ENCODE measurements at regions not wholly inside any gene's neighbourhood (a gene's known extent, or its start where the extent isn't known, plus 50 kb on each side); places are given as distances from the start of the nearest gene placed in this dataset.

- TF ChIP-seq CTCF (IDR thresholded peaks at IDR 0.05) (no peak), ZFX (IDR thresholded peaks at IDR 0.05; ENCODE audit: borderline replicate concordance) (no peak)
These were observed 85.8 kb upstream of the SETBP1 start for GRCh38 chr18:44594799-44595467.
